ENCODE measurements at regions not wholly inside any gene's neighbourhood (a gene's known extent, or its start where the extent isn't known, plus 50 kb on each side); places are given as distances from the start of the nearest gene placed in this dataset.

DNA sequence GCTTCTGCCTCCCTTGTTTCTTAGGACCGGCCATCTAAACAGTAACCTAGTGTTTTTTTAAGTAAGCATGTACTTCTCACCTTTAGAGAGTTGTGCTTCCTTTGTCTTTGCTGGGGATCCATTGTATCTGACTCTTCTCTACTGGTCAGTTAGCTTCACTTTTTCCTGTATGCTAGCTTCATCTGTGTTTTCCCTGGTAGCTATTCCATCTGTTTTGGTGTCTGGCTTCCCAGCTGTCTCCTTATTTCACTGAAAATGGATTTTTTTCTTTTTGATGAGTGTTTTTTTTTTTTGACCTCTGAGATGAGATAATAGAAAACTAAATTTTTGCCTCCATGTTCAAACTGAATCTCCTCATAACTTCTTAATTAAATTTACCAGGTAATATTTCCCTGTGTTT, 637.0 kb upstream of the SLC10A2 start:
- Mint-ChIP-seq H3K9me3 (peaks cover 10% of the 10 kb centered on the region), H3K4me1 (peaks cover 13% of the 10 kb centered on the region), H3K27ac (no peak overlapping the region), H3K27me3 (ENCODE audit: low read depth) (no peaks in the 10 kb centered on the region), H3K36me3 (peaks cover 4% of the 10 kb centered on the region), H3K4me3 (no peak overlapping the region)
- TF ChIP-seq, protein P1, sequence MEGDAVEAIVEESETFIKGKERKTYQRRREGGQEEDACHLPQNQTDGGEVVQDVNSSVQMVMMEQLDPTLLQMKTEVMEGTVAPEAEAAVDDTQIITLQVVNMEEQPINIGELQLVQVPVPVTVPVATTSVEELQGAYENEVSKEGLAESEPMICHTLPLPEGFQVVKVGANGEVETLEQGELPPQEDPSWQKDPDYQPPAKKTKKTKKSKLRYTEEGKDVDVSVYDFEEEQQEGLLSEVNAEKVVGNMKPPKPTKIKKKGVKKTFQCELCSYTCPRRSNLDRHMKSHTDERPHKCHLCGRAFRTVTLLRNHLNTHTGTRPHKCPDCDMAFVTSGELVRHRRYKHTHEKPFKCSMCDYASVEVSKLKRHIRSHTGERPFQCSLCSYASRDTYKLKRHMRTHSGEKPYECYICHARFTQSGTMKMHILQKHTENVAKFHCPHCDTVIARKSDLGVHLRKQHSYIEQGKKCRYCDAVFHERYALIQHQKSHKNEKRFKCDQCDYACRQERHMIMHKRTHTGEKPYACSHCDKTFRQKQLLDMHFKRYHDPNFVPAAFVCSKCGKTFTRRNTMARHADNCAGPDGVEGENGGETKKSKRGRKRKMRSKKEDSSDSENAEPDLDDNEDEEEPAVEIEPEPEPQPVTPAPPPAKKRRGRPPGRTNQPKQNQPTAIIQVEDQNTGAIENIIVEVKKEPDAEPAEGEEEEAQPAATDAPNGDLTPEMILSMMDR (IDR thresholded peaks at IDR 0.05; ENCODE audit: unreplicated experiment) = no peak
- DNase-seq (ENCODE audit: low spot score in 2 of 2, unreplicated experiment in 2 of 2) = no peak

DNA sequence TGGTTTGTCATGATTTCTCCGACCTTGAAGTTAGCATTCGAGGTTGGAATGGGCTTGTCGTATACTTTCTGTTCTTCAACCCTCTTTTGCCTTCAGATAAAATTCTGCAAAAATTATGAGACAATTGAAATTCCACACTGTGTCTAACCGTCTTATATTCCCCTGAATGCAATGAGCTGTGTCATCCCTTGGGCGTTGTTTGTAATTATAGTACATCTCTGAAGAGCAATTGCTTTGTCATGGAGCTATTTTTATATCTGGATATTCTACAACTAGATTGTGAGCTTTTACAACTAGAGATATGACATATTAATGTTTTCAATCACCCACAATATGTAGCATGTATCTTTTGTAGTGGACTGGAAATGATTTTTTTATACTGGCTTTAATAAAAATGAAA, 631.8 kb upstream of the SLC10A2 start:
- H3K9me3 Mint-ChIP-seq = peaks cover 17% of the 10 kb centered on the region
- H3K27ac Mint-ChIP-seq = no peak overlapping the region
- H3K36me3 Mint-ChIP-seq = peaks cover 4% of the 10 kb centered on the region
- H3K4me1 Mint-ChIP-seq = peaks cover 10% of the 10 kb centered on the region
- H3K27me3 Mint-ChIP-seq (ENCODE audit: low read depth) = no peaks in the 10 kb centered on the region
- DNase-seq (ENCODE audit: low spot score in 2 of 2, unreplicated experiment in 2 of 2) = no peak
- no peak overlapping the region for H3K4me3 Mint-ChIP-seq
- TF ChIP-seq, protein P1 (IDR thresholded peaks at IDR 0.05; ENCODE audit: unreplicated experiment) = no peak

DNA sequence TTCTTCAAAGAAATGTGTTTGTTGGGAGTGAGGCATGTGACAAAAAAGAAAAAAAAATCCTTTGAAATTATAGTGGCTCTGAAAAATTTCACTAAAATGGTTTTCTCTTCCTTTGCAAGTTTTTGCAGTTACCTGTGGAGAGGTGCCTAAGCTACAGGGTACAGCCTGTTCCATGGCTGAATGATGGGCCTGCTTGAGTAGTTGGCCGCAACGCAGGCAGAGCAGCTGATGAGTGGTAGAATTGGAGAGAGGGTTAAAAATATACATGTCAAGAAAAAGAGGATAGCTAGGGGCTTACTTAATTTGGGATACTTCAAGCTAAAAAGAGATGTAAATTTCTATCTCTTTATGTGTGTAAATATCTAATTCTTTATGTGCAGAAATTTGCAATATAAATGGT, 629.1 kb upstream of the SLC10A2 start:
- Mint-ChIP-seq H3K9me3 (peaks cover 14% of the 10 kb centered on the region), H3K36me3 (peaks cover 4% of the 10 kb centered on the region), H3K4me3 (no peak overlapping the region), H3K27ac (no peak overlapping the region), H3K4me1 (peaks cover 5% of the 10 kb centered on the region), H3K27me3 (ENCODE audit: low read depth) (no peaks in the 10 kb centered on the region)
- DNase-seq (ENCODE audit: low spot score in 2 of 2, unreplicated experiment in 2 of 2) = no peak
- TF ChIP-seq, protein P1 (IDR thresholded peaks at IDR 0.05; ENCODE audit: unreplicated experiment) = no peak

DNA sequence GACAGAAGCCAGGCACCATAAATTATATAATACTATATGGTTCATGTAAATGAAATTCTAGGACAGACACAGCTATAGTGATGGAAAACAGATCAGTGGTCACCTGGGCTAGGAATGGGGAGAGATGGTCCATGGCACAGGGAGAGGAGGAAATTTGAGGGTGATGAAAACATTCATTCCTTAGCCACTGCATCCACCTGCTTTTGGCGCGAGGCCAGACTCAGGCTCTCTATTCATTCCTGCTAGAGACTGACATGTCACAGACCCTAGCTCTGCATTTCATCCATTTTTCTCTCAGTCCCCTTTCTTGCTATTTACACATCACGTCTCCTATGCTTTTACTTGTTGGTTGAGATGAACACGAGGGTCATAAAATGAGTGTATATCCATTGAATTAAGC, 628.3 kb upstream of the SLC10A2 start:
- peak in 1 of 2 experiments; percentile 39 for DNase-seq (ENCODE audit: low spot score in 2 of 2, unreplicated experiment in 2 of 2)
- Mint-ChIP-seq H3K36me3 (peaks cover 4% of the 10 kb centered on the region), H3K27ac (no peak overlapping the region), H3K4me1 (peaks cover 5% of the 10 kb centered on the region), H3K4me3 (no peak overlapping the region), H3K27me3 (ENCODE audit: low read depth) (no peaks in the 10 kb centered on the region), H3K9me3 (peaks cover 14% of the 10 kb centered on the region)
- TF ChIP-seq, protein P1 (IDR thresholded peaks at IDR 0.05; ENCODE audit: unreplicated experiment) = no peak

DNA sequence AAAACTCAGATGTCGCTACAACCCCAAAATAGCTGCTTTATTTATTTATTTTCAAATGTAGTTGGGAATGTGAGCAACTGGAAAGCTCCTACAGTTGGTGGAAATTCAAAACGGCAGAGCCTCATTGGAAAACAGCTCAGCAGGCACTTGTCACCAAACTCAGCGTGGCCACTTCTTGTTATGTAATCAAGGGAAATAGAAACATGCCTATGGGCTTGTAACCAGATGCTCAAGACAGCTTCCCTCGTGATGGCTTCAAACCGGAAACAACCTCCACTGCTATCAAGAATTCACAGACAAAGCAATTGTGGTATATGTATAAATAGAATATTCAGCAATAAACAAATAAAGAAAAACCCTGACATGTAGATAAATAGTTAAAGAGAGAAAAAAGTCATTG, 627.8 kb upstream of the SLC10A2 start:
- Mint-ChIP-seq H3K36me3 (peaks cover 4% of the 10 kb centered on the region), H3K27me3 (ENCODE audit: low read depth) (no peaks in the 10 kb centered on the region), H3K4me3 (no peak overlapping the region), H3K4me1 (peaks cover 2% of the 10 kb centered on the region), H3K9me3 (peaks cover 14% of the 10 kb centered on the region), H3K27ac (no peak overlapping the region)
- TF ChIP-seq, protein P1 (IDR thresholded peaks at IDR 0.05; ENCODE audit: unreplicated experiment) = no peak
- DNase-seq (ENCODE audit: low spot score in 2 of 2, unreplicated experiment in 2 of 2) = no peak

DNA sequence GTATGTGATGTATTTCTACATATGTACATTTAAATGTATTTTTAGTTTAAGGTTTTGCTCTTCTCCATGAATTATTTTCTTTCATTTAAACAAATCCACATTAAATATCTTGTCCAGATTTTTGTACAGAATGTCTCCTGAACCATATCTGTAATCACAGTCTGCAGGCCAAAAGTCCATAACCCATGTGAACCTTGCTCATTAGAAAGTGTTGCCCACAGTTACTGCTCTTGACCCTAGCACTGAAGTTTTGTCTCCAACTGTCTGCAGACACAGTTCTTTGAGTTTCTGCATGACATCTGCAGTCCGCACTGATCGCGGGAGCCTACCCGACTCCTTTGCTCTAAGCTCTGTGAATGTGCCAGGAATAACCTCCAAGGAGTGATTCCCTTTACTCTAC, 626.2 kb upstream of the SLC10A2 start:
- Mint-ChIP-seq H3K4me1 (peaks cover 2% of the 10 kb centered on the region), H3K4me3 (no peak overlapping the region), H3K27me3 (ENCODE audit: low read depth) (no peaks in the 10 kb centered on the region), H3K9me3 (peaks cover 7% of the 10 kb centered on the region), H3K36me3 (no peaks in the 10 kb centered on the region), H3K27ac (no peak overlapping the region)
- TF ChIP-seq, protein P1 (IDR thresholded peaks at IDR 0.05; ENCODE audit: unreplicated experiment) = no peak
- no peak for DNase-seq (ENCODE audit: low spot score in 2 of 2, unreplicated experiment in 2 of 2)
